ENCODE measurements at regions not wholly inside any gene's neighbourhood (a gene's known extent, or its start where the extent isn't known, plus 50 kb on each side); places are given as distances from the start of the nearest gene placed in this dataset.
A peak's percentile ranks its signal among the peaks of the same experiment; 100 is the strongest.

DNA sequence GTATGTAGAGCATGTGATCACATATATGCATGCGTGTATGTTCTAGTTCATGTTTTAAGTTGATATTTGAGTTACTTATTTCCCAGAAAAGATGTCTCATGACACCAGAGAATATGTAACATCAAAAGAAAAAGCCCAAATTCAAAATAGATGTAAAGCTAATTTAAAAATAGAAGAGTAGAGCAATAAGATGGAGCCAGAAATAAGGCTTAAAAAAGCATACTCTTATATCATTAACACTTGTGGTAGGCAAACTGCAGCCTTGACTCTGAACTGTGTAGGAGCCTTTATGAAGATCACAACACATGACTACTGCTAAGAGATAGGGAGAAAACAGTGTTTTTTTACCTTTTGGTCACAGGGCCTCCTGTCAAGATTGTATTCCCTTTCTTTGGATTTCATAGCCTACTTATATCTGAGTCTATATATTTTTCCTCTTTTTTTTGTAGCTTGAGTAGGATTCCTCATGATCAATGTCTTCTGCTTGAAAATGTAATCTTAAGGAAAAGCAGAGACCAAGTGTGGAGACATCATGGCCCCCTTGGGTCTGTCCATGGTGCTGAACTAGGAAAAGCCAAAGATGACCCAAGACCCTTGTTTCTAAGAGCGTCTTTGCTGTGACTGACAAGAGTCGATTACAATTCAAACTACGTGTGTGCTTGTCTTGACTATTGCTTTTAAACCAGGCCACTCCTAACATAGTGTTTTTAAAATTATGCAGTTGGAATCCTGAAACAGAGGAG, 390.4 kb downstream of the SHISA9 start:
- DNase-seq (ENCODE audit: low read depth in 4 of 4, low spot score in 3 of 4) = peak; percentile 1 to 19 (median 13)

DNA sequence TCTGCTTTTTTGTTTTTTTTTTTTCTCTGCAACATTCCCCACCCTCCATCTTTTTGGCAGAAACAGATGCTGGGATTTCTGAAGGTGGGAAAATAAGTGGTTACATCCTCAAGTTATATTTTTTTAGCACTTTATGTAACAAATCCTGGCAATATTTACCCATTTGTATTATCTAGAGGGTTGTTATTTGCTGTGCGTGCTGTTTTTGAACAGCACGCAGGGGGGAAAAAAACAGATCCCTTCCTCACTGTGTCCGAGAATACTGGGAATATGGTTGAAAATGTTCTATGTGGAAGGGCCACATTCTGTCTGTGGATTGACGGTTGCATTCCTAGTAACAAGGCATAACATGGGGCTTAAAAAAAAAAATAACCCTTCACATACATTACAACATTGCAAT, 394.8 kb downstream of the SHISA9 start:
- DNase-seq (ENCODE audit: low read depth in 4 of 4, low spot score in 3 of 4) = no peak

DNA sequence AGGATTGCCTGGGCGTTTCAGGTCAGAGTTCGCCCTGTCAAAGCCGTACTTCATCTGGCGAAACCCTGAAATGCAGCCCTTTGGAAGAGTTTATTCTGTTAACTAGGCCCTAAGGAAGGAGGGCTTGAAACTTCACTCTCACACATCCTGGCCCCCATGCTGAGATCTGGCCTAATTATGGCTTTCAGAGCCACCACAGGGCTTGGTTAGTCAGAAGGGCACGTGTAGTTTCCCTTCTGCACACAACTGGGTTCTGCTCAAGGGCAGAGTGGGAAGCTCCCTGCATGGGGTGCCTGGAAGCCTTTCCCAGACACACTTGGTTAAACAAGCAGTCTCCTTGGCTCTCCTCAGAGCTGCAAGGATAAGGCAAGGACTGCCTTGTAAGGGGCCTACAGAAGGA, 397.3 kb downstream of the SHISA9 start:
- no peak for DNase-seq (ENCODE audit: low read depth in 4 of 4, low spot score in 3 of 4)

DNA sequence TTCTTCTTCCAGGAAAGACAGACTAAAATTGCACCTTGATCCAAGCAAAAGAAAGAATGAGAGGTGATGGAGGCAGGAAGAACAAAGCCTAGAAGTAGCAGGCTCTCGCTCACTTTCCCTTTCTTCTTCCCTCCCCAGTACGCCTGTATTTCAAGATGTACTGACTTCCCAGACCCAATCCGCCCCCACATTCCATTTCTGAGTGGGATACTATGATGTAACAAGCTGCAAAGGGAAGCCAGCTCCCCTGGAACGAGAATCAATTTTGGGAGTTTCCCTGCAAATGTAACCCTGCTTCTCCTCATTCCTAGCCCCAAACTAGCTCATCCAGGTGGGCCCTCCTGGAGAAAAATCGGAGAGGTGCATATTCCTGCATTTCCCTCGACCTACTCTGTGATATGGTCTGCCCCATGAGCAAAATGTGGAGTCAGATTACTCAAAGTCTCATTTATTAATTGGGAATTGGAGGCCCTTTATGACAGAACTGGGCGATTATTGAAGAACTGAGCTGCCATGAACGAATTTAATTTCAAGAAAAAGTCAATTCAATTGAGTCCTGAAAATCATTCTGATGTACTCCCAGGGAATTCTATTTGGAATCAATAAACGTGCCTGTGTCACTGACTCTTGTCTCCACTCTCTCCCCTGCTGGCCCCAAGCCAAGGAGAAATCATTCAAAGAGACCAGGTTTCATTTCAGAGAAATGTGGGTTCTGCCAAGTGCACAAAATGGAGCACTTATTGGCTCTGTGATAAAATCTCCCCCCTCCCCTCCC, 398.9 kb downstream of the SHISA9 start:
- DNase-seq (ENCODE audit: low read depth in 4 of 4, low spot score in 3 of 4) = no peak

DNA sequence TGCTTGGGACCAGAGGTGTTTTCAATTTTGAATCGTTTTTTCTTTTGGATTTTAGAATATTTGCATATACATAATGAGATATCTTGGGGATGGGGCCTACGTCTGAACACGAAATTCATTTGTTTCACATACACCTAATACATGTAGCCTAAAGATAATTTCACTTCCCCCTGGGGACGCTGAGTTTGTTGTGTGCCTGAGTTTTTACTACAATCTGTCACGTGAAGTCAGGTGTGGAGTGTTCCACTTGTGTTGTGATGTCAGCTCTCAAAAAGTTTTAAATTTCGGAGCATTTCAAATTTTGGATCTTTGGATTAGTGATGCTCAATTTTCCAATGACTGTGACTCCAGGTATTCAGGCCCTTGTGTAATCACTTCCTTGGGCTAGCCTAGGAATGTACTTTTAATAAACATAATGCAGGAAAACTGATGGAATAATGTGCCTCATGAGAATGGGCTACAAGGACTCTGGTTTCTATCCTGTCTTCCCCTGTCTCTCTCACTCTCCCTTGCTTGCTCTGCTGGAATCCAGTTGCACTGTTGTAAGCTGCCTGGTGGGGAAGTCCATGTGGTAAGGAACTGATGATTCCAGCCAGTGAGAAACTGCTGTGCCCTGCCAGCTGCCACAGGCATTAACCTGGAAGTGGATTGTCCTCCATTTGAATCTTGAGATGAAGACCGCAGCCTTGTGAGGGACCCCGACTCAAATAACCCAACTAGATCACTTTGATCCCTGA, 403.8 kb downstream of the SHISA9 start:
- DNase-seq (ENCODE audit: low read depth in 4 of 4, low spot score in 3 of 4) = no peak

DNA sequence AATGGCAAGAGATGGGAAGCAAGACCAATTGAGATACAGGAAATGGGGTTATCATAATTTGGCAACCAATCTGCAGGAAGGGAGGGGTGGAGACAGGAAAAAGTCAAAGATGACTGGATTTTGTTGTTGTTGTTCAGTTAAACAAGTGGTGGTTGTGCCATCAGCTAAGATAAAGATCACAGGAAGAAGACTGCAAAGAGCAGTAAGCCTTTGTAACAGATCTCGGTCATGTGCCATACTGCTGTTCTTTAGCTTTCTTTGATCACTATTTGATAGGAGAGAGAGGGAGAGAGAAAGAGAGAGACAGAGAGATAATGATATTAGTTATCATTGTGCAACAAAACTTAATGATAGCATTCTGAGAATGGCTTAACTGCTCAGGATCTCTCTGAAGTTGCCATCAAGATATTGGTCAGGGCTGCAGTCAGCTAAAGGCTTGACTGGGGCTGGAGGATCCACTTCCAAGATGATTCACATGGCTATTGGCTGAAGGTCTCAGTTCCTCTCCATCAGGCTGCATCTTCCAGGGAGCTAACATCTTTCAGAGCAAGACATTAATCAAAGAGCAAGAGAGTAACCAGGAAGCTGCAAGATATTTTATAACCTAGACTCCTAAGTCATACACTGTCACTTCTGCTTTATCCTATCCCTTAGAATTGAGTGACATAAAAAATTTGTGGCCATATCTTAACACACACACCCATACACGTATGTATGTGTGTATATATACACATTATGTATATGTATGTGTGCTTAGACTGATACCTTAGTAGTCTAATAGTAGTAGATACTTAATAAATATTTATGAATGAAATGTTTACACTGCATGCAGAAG, 405.0 kb downstream of the SHISA9 start:
- DNase-seq (ENCODE audit: low read depth in 4 of 4, low spot score in 3 of 4) = no peak

DNA sequence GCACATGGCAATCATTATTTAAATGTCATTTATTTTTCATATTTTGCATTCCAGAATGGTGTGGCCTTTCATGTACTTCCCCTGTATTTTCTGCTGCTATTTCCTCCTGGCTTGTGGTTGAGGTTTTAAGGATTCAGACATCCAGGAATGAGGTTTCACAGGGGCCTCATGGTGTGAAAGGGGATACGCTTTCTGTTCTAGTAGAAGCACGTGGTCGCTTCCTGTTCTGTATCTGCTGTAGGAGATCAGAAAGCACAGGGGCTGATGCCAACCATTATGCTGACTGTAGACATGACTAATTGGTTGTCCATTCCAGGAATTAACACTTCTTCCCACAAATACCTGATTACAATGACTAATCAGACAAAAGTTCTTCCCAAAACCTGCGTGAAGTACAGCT, 405.9 kb downstream of the SHISA9 start:
- no peak for DNase-seq (ENCODE audit: low read depth in 4 of 4, low spot score in 3 of 4)

DNA sequence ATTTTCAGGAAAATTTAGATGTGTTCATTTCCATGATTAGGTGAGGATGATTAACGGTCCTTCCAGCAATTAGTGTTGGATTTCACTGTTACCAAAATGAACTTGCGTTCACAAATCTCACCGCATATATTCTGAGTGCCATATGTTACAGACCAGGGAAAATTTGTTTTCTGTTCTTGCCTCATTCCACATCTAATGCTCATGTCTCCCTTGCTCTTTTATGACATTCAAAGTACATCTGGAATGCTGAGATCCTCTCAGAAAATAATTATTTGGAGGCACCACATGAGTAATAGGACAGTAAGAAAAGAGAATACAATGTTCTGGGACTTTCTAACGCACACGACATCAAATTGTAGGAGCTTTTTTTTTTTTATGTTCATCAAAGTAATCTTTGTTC, 406.5 kb downstream of the SHISA9 start:
- no peak for DNase-seq (ENCODE audit: low read depth in 4 of 4, low spot score in 3 of 4)

DNA sequence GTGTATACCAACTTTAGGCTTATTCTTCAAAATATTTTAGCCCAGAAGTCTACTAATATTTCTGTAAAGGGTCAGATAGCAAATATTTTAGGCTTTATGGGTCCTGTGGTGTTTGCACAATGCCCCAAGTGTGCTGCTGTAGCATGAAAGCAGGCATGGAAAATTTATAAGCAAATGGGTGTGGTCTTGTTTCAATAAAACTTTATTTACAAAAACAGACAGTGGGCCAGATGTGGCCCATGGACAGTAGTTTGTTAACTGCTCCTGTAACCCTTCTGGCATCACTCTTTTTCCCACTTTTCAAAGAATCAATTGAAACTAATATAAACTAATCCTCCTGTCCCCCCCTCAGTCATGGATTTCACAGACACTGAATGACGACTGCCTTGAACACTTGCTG, 410.7 kb downstream of the SHISA9 start:
- no peak for DNase-seq (ENCODE audit: low read depth in 4 of 4, low spot score in 3 of 4)

DNA sequence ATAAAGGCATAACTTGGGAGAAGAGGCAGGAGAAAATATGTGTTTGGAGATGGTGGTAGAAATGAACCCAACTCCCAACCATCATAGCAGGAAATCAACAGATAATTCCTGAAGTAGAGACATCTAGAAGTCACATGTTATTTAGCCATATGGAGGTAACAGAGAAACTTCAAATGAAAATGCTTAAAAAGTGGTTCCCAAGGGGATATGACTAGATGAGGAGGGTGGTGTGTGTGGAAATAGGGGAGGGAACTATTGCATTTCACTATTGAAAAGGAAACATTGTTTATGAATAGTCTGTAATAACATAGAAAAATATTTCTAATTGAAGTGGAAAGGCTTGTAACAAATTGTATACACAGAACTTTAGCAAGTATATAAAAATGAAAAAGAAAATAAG, 412.0 kb downstream of the SHISA9 start:
- no peak for DNase-seq (ENCODE audit: low read depth in 4 of 4, low spot score in 3 of 4)

DNA sequence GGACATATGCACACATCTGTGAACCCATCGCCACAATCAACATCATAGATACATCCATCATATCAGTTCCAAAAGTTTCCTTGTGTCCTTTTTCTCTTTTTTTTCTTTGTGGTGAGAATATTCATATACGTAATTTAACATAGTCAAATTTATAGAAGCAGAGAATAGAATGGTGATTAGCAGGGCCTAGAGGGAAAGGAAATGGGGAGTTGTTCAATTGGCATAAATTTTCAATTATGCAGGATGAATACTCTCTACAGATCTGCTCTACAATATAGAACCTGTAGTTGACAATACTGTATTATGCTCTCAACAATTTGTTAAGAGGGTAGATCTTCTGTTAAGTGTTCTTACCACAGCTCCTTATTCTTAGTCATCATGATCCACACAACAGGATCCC, 413.2 kb downstream of the SHISA9 start:
- no peak for DNase-seq (ENCODE audit: low read depth in 4 of 4, low spot score in 3 of 4)

DNA sequence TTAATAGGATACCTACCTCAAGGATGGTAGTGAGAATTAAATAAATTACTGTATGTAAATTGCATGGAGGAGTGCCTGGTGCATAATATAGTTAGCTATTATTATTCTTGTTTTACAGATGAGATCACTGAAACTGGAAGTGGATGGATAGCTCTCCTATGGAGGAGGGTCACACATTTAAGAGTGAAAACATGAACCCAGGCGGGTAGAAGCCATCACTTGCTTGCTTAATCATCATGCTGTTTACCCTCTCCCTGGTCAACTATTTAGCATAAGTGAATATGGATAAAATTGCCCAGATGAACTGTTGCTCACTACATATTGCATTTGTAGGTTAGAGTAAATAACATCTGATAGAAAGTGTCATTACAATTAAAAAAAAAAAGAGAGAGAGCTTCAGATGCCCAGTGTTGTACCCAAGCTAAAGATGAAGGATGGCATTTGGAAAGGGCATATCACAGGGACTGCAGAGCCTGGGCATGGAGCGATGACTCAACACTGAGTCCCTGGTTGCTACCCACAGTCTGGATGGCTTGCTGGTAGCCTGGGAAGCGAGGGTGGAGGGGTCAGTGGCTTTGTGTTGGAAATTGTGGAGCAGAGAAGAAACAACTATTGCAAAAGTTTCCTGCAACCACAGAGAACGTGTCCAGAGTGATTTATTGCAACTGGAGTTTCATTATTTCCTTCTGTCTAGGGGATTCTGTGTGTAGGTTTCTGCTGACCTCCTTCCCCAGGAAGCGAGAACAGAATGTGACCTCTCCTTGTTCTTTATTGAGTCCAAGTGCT, 414.4 kb downstream of the SHISA9 start:
- DNase-seq (ENCODE audit: low read depth in 4 of 4, low spot score in 3 of 4) = no peak

DNA sequence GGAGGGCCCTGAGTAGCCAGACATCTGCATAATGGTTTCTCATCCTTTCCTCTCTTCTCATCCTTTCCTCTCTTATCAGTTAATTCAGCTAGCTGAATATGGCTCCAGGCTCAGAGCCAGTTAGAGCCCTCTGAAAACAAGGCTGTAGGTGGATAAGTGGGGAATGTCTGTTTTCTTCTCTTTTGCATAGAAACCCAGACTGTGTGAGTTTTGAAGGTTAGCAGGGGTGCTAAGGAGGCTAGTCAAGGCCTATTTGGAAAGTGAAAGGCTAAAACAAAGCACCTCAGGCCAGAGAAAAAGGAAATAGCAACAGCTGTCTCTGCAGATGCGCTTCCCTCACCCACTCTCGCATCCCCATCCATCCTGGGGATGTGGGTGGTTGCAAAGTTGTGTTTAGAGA, 420.9 kb downstream of the SHISA9 start:
- no peak for DNase-seq (ENCODE audit: low read depth in 4 of 4, low spot score in 3 of 4)

DNA sequence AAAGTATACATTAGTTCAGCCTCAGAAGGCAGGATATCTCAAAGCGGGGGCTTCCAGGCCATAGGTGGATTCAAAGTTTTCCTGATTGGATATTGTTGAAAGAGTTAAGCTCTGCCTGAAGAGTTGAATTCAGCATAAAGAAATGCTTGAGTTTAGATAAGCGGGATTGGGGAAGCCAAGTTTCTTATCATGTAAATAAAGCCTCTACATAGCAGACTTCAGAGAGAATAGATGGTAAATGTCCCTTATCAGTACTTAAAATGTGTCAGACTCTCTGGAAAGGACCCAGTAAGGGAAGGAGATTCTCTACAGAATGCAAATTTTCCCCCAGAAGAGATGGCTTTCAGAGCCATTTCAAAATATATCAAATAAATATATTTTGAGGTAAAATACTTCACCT, 423.5 kb downstream of the SHISA9 start:
- DNase-seq (ENCODE audit: low read depth in 4 of 4, low spot score in 3 of 4) = no peak

DNA sequence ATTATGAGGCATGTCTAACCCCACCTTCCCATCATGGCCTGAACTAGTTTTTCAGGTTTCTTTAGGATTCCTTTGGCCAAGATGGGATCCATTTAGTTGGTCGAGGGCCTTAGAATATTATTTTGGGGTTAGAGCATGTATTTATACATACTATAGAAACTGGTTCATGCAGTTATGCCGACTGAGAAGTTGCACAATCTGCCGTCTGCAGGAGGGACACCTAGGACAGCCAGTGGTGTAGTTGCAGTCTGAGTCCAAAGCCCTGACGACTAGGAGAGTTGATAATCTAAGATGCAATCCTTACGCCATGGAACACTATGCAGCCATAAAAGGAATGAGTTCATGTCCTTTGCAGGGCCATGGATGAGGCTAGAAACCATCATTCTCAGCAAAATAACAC, 424.0 kb downstream of the SHISA9 start:
- DNase-seq (ENCODE audit: low read depth in 4 of 4, low spot score in 3 of 4) = no peak

DNA sequence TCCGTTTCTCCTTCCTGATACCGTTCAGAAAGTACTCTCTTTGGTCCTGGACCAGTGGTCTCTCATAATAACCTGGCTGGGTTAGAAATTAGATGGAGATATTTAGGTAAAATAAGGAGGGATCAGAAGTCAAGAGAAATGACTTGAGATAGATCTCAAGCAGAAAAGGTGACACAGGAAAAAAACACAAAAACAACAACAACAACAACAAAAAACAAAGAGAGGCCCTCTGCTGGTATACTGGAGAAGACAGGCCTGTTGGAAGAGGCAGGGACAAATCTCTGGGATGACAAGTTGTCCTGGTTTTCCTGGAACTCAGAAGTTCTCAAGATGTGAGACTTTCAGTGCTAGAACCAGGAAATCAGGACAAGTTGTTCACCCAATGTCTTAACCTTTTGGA, 430.5 kb downstream of the SHISA9 start:
- DNase-seq (ENCODE audit: low read depth in 4 of 4, low spot score in 3 of 4) = no peak

DNA sequence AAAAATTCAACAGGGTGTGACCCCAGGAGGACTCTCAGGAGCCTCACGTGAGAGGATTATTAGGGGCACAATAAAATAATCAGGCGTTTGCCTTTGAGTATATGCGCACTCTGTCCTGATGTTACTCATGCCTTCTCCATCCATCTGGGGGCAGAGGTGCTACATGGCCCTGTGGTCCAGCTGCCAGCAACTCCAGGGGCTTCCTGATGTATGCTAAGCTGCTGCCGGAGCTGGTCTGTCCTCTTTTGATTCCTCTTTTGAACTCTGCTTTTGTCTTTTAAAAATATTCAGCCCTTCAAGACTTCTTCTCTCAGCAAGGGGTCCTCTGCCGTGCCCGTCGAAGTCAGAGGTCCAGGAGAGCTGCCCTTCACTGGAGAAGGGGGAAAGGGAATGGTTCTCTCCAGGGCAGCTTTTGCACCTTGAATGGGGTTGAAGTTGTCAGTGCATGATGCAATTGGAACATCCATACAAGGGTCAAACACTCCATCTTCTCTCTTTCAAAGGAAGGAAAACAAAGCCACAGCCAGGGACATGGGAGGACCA, 431.4 kb downstream of the SHISA9 start:
- DNase-seq (ENCODE audit: low read depth in 4 of 4, low spot score in 3 of 4) = no peak

DNA sequence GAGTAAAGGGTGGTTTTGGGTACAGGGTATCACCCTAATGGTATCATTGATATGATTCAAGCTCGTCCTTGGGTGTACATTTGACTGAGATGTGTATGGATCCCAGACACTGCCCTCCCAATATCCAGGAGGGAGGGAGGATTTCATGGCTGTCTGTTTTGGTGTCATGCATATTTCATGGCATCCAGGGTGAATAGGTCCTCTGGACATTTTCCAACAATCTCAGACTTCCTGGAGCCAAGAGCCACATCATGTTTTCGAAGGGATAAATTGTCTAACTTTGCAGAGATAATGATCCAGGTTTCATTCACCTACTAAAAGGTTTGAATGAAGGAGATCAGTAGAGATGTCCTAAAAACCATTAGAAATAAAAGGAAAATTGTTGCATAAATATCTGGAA, 431.9 kb downstream of the SHISA9 start:
- DNase-seq (ENCODE audit: low read depth in 4 of 4, low spot score in 3 of 4) = no peak

DNA sequence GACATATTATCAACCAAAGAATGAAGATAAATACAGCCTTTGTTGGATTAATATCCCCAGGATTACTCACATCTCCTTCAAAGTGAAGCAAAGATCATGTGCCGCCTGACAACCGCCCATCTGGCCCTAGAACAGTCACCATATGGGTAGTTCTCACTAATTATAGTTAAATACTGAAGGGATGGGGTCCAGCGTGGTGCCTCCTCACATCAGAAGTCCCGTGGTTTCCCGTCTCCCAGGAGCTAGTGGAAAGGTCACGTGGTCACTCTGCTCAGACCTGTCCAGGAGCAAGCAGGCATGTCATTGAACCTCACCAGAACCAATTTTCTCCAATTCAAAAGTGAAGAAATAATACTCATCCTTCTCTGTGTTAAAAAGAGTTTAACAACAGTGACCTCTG, 434.5 kb downstream of the SHISA9 start:
- DNase-seq (ENCODE audit: low read depth in 4 of 4, low spot score in 3 of 4) = no peak

DNA sequence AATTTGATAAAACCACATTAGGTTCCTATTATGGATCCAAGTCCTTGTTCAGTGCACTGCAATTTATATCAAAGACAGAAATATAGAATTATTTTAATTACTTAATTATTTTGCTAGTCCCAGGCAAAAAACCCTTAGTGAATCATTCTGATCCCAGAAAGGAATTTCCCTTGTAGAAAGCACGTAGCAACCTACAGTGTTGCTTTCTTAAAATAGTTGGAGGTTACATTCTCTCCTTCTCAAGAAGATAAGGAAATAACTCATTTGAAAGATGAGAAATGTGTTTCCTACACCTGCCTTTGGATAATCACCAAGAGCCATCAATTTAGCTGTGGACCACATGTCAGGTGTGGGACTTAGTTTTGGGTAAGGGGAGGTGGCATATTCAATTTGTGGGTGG, 434.9 kb downstream of the SHISA9 start:
- DNase-seq (ENCODE audit: low read depth in 4 of 4, low spot score in 3 of 4) = no peak
